ENCODE measurements at regions not wholly inside any gene's neighbourhood (a gene's known extent, or its start where the extent isn't known, plus 50 kb on each side); places are given as distances from the start of the nearest gene placed in this dataset.

DNA sequence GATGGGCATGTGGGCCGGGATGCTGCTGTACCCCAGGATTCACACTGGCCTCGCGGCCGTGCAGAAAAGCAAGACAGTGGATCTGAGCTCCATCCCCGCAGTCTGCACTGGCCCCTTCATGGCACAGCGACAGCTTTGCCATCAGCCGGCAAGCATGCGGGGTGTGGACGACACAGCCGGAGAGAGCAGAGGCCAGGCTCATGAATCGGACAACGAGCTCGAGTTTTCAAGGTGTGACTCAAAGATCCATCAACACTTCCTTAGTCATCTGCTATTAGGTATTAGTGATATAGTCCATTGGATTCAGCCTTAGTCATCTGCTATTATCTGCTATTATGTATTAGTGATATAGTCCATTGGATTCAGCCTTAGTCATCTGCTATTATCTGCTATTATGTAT, 254.7 kb downstream of the KLF6 start:
- TF ChIP-seq CTCF (IDR thresholded peaks at IDR 0.05) (no peak), POLR2A (IDR thresholded peaks at IDR 0.05) (no peak)

Measured in right lobe of liver (tissue), 4 donors.